GM19467 (cell line): ENCODE measurements at regions not wholly inside any gene's neighbourhood (a gene's known extent, or its start where the extent isn't known, plus 50 kb on each side); places are given as distances from the start of the nearest gene placed in this dataset.
"Not testable (repeated sequence)": the region's sequence is repeated elsewhere in the genome, so short reads cannot be mapped to it uniquely, and the experiment has no call there.

Experiments
- ATAC-seq: cut with Tn5 transposase; IDR thresholded peaks from one replicate; pipeline ENCODE4 v1.9.1; 2021; ENCODE audit warnings: mild to moderate bottlenecking, moderate library complexity; ENCODE audit not compliant: unreplicated experiment

DNA sequence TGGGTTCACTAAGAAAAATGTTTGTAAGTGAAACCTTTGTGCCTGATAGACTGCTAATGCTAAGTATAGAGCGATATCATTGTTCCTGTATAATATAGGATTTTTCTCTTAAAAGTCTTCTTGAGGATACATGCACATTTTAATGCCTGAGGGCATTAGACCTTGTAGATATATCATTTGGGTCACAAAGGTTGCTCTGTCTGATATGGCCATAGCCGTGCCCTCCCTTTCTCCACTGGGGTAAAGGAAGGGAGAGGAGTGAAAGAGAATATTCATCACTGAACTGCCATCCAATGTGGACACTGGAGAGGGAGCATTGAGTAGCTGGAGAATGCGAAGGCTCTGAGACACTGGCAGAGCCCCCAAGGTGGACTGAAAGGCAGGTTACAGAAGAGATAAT lies 442.2 kb upstream of the SPTLC3 start:
- no peak for ATAC-seq

DNA sequence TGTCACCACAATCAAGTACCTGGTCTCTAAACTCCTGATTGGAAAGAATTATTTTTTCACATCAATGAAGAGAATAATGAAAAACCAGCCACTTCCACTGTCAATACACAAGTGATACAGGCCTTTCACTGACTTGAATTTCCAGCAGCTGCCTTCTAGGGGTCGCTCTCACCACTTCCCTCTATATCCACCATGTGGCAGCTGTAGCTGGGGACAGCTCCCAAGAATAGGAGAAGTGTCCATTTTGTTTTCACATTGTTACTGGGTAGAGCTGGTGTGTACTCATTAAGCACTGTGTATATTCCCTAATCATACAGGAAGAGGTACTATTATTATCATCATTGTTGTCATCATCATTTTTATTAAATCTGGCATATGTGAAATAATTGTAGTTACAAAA lies 438.4 kb upstream of the SPTLC3 start:
- no peak for ATAC-seq

DNA sequence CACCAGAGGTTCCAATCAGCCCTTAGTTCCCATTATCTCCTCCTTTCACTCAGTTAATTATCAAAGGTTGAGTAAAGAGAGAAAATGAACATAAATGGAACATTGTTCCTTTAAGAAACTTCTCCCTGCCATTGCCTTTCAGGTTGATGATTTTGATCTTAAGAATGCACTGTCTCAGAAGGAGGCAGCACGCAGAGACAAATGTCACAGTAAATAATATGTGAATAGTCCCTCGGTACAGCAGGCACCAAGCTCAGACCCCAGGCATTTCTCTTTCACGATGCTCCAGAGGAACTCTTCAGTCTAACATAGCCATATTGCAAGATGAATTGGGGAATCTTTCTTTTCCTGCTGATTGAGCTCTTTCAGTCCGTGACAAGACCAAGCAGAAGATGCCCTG lies 435.3 kb upstream of the SPTLC3 start:
- no peak for ATAC-seq

DNA sequence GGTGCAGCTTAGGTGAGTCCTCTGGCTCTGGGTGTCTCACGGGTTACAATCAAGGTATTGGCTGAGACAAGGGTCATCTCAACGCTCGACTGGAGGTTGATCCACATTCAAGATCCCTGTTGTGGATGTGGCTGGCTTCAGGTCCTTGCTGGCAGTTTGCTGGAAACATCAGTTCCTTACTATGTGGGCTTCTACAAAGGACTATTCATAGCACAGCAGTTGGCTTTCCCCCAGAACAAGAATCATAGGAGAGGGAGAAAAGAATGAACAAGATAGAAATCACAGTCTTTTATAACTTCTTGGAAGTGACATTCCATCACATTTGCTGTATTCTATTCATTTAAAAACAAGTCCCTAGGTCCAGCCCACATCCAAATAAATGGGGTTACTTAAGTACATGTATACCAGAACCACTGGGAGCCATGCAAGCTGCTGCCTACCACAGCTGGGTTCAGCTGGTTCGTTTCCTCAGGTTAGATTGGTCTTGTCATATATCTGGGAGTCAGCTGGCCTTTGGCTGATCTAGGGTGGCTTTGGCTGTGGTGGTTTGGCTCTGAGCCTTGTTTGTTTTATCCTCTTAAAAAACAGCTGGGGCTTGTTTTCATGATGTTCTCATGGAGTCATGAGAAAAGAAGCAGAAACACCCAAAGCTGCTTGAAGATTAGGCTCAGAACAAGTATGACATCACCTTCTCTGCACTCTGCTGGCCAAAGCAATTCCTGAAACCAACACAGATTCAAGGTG lies 433.2 kb upstream of the SPTLC3 start:
- no peak for ATAC-seq

DNA sequence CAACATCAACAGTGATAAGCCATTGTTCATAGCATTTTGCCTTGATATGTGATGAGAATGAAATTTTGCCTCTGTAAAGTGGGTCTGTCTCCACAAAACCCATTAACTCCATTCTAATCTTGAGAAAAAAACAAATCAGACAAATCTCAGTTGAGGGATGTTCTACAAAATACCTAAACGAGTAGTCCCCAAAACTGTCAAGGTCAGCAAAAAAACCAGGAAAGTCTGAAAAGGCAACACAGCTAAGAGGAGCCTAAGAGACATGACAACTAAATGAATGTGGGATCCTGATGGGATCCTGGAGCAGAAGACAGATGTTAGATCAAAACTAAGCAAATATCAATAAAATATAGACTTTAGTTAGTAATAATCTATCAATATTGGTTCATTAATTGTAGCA lies 431.6 kb upstream of the SPTLC3 start:
- no peak for ATAC-seq

- ATAC-seq: no peak
Observed at GRCh38 chr20:12581644-12582289, 427.0 kb upstream of the SPTLC3 start.

- ATAC-seq: not testable (repeated sequence)
Observed at GRCh38 chr20:12582710-12583109, 426.1 kb upstream of the SPTLC3 start.

GRCh38 chr20:12591949-12592470 lies 416.8 kb upstream of the SPTLC3 start:
- no peak for ATAC-seq

DNA sequence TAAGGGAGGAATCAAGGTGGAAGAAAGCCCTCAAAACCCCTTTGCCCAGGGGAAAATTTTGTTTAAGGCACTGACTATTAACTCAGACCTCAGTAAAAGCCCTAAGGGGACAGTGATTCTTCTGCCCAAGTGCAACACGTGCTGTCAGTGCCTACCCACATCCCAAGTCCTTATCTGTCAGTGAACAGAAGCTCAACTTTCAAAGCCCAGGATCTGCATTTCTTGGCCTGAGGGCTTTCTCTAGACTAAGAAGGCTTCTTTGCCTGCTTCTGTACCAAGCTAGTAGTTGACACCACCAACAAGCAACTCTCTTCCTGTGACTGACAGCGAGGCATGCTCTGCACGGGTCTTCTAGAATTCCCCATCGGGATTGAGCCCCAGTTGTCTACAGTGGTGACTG lies 416.0 kb upstream of the SPTLC3 start:
- no peak for ATAC-seq

GRCh38 chr20:12593342-12593873 lies 415.4 kb upstream of the SPTLC3 start:
- ATAC-seq: no peak

GRCh38 chr20:12594410-12595088 lies 414.2 kb upstream of the SPTLC3 start:
- no peak for ATAC-seq

DNA sequence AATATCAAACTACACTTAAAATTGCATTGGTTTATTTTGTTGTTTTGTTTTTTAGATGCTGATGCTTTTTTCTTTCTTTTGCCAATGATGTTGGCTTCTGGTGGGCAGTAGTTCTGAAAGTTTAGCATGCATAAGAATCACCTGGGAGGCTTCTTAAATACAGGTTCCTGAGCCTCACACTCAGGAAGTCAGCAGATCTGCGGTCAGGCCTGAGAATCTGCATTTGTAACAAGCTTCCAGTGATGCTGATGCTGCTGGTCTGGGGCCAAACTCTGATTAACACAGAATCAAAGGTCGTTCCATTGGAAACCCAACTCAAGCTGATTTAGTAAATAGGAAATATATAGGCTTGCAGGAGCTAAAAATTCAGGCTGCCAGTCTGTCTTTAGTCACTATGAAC lies 412.9 kb upstream of the SPTLC3 start:
- no peak for ATAC-seq

- ATAC-seq: no peak
Observed at GRCh38 chr20:12596863-12597262, 411.9 kb upstream of the SPTLC3 start.

GRCh38 chr20:12597551-12597950 lies 411.2 kb upstream of the SPTLC3 start:
- ATAC-seq: no peak

DNA sequence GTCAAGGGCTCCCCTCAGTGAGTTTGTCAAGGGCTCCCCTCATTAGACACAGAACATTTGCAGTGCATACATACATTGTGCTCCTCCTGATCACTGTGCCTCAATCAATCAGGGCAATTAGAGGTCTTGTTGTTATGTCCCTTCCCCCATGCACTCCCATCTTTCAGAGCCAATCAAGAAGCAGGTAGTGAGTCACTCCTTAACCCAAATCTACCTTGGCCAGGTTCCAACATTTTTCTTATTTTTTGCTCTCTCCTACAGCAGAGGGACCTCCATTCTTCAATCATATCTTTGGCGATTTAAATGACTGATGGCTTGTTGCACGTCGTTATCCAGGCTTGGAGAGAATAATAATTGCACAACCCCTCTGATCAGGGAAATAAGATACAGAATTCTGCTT lies 409.9 kb upstream of the SPTLC3 start:
- no peak for ATAC-seq

DNA sequence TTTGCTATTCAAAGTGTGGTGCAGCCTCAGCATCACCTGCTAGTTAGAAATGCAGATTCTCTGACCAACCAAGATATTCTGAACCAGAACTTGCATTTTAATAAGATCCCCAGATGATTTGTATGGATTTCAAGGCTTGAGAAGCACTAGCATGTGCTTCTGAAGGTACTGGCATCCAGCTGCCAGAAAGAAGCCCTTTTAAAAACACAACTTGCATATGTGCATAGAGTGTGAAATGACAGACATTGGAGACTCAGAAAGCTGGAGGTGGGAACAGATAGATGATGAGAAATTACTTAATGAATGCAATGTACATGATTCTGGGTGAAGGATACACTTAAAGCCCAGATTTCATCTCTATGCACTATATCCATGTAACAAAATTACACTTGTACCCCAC lies 409.3 kb upstream of the SPTLC3 start:
- no peak for ATAC-seq

DNA sequence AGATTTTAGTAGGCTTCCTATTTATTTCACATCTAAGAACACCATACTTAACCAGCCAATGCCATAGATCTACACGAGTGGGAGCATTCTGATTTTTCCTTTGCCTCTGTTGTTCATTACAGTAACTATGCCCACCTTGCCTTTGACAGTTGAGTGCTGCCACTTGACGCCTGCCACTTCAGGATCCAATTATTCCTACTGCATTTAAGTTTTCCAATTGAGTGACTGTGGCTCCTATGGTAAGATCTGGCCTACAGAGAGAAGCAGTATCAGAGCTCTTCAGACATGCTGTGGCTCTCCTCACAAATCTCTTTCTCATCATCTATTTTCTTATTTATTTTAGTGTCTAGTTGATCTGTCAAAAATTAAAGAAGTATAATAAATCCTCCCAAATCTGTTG lies 403.0 kb upstream of the SPTLC3 start:
- no peak for ATAC-seq

GRCh38 chr20:12610871-12611270 lies 397.9 kb upstream of the SPTLC3 start:
- no peak for ATAC-seq

GRCh38 chr20:12614764-12615163 lies 394.0 kb upstream of the SPTLC3 start:
- ATAC-seq: no peak

DNA sequence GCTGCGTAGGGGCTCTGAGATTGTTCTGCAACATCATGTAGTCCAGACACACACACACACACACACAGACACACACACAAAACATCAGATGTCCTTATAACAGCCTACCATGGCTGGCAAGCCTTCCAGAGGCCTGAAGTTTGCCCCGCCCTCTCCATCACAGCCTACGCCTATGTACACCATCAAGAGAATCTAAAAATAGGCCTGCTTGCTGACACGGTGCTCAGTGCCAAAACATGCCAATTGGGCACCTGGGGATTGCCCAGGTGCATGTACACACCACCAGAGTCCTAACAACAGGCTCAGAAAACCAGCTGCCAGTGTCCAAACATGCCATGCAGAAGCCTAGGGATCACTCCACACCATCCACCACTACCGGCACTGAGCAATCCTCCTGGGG lies 391.7 kb upstream of the SPTLC3 start:
- no peak for ATAC-seq

GRCh38 chr20:12623870-12624269 lies 384.9 kb upstream of the SPTLC3 start:
- no peak for ATAC-seq

DNA sequence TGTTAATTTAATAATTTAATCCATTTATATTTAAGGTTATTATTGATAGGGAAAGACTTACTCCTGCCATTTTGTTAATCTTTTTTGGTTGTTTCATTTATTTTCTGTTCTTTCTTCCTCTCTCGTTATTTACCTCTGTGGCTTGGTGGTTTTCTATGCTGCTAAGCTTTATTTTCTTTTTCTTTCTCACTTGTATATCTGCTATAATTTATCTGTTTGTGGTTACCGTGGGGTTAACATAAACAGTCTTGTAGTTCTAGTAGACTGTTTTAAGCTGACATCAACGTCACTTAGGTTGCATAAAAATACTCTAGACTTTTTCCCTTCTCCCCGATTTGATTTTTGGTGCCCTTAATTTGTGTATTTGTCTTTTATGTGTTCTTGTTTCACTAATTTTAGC lies 381.3 kb upstream of the SPTLC3 start:
- ATAC-seq: no peak
